Muscle of leg (tissue), 3 donors: ENCODE measurements at regions not wholly inside any gene's neighbourhood (a gene's known extent, or its start where the extent isn't known, plus 50 kb on each side); places are given as distances from the start of the nearest gene placed in this dataset.

Experiments
- DNase-seq: peaks from one replicate; pipeline ENCODE4 v3.0.0; 2013
- H3K27ac ChIP-seq: one replicate; pipeline ENCODE4 v1.5.1; 2013; ENCODE audit warnings: mild to moderate bottlenecking, low read length, control low read depth
- H3K27me3 ChIP-seq: one replicate; pipeline ENCODE4 v1.6.1; 2013; ENCODE audit warnings: low read length; ENCODE audit not compliant: control insufficient read depth, insufficient read depth
- H3K36me3 ChIP-seq: one replicate; pipeline ENCODE4 v1.6.1; 2013; ENCODE audit warnings: low read length; ENCODE audit not compliant: control insufficient read depth, insufficient read depth
- H3K4me1 ChIP-seq: one replicate; pipeline ENCODE4 v1.6.1; 2013; ENCODE audit warnings: low read length; ENCODE audit not compliant: control insufficient read depth, insufficient read depth
- H3K4me3 ChIP-seq: one replicate; pipeline ENCODE4 v1.5.1; 2013; ENCODE audit warnings: low read length, control low read depth
- H3K9me3 ChIP-seq: replicated peaks from 2 replicates; pipeline ENCODE4 v1.6.1; 2013; ENCODE audit warnings: low read depth, low read length; ENCODE audit not compliant: control insufficient read depth
- WGBS: methylation state at CpG from one replicate; pipeline ENCODE4 v1.1.5; 2013; ENCODE audit warnings: missing lambda C conversion rate; ENCODE audit not compliant: insufficient coverage; 5-methylcytosine and 5-hydroxymethylcytosine counted together

- no peak overlapping the region for H3K4me3 ChIP-seq
- WGBS, result no CpG with 5 or more reads among the region's 3 CpGs
- H3K27me3 ChIP-seq, result no peaks in the 10 kb centered on the region
- no peak for DNase-seq
- H3K36me3 ChIP-seq, result no peaks in the 10 kb centered on the region
- peaks cover 5% of the 10 kb centered on the region for H3K9me3 ChIP-seq
- no peak overlapping the region for H3K27ac ChIP-seq
- no peaks in the 10 kb centered on the region for H3K4me1 ChIP-seq
Measured at GRCh38 chr7:97457054-97457453, 274.8 kb upstream of the TAC1 start.

- WGBS, result 83% methylated on average over 1 of the region's 1 CpG
- H3K27me3 ChIP-seq, result no peaks in the 10 kb centered on the region
Measured at GRCh38 chr7:97460433-97460832, 271.5 kb upstream of the TAC1 start.

GRCh38 chr7:97461596-97461995 lies 270.3 kb upstream of the TAC1 start:
- no peak overlapping the region for H3K27ac ChIP-seq
- H3K36me3 ChIP-seq, result no peaks in the 10 kb centered on the region
- no peaks in the 10 kb centered on the region for H3K4me1 ChIP-seq
- DNase-seq, result no peak
- H3K9me3 ChIP-seq, result peaks cover 5% of the 10 kb centered on the region
- no peak overlapping the region for H3K4me3 ChIP-seq
- H3K27me3 ChIP-seq, result no peaks in the 10 kb centered on the region

More at GRCh38 chr7:97460433-97460832, 271.5 kb upstream of the TAC1 start:
- H3K27ac ChIP-seq, result no peak overlapping the region
- DNase-seq, result no peak
- no peaks in the 10 kb centered on the region for H3K4me1 ChIP-seq
- no peak overlapping the region for H3K4me3 ChIP-seq
- no peaks in the 10 kb centered on the region for H3K36me3 ChIP-seq
- peaks cover 5% of the 10 kb centered on the region for H3K9me3 ChIP-seq

- WGBS, result no CpG with 5 or more reads among the region's 2 CpGs
- Histone ChIP-seq H3K4me1 (no peaks in the 10 kb centered on the region), H3K27me3 (no peaks in the 10 kb centered on the region), H3K4me3 (no peak overlapping the region), H3K27ac (no peak overlapping the region), H3K9me3 (peaks cover 3% of the 10 kb centered on the region), H3K36me3 (no peaks in the 10 kb centered on the region)
- DNase-seq, result peak; percentile 7
Measured at GRCh38 chr7:97466071-97466470, 265.8 kb upstream of the TAC1 start.

- Histone ChIP-seq H3K4me1 (no peaks in the 10 kb centered on the region), H3K36me3 (no peaks in the 10 kb centered on the region)
- WGBS, result 80% methylated on average over 1 of the region's 6 CpGs
Measured at GRCh38 chr7:97466999-97467740, 264.7 kb upstream of the TAC1 start.

GRCh38 chr7:97468493-97468892 lies 263.4 kb upstream of the TAC1 start:
- no peaks in the 10 kb centered on the region for H3K27me3 ChIP-seq
- H3K27ac ChIP-seq, result no peak overlapping the region
- no peak for DNase-seq
- H3K4me3 ChIP-seq, result no peak overlapping the region
- WGBS, result 100% methylated on average over 1 of the region's 3 CpGs
- no peaks in the 10 kb centered on the region for H3K4me1 ChIP-seq
- H3K36me3 ChIP-seq, result no peaks in the 10 kb centered on the region
- no peaks in the 10 kb centered on the region for H3K9me3 ChIP-seq

More at GRCh38 chr7:97466999-97467740, 264.7 kb upstream of the TAC1 start:
- no peak overlapping the region for H3K27ac ChIP-seq
- H3K27me3 ChIP-seq, result no peaks in the 10 kb centered on the region
- no peak overlapping the region for H3K4me3 ChIP-seq
- DNase-seq, result no peak
- no peaks in the 10 kb centered on the region for H3K9me3 ChIP-seq

GRCh38 chr7:97470726-97471125 lies 261.2 kb upstream of the TAC1 start:
- H3K27me3 ChIP-seq, result no peaks in the 10 kb centered on the region
- WGBS, result 73% methylated on average over 2 of the region's 5 CpGs
- no peaks in the 10 kb centered on the region for H3K4me1 ChIP-seq
- H3K4me3 ChIP-seq, result no peak overlapping the region
- no peak for DNase-seq
- no peaks in the 10 kb centered on the region for H3K9me3 ChIP-seq
- no peaks in the 10 kb centered on the region for H3K36me3 ChIP-seq
- H3K27ac ChIP-seq, result no peak overlapping the region

GRCh38 chr7:97471491-97471890 lies 260.4 kb upstream of the TAC1 start:
- H3K36me3 ChIP-seq, result no peaks in the 10 kb centered on the region
- no peak for DNase-seq
- no peaks in the 10 kb centered on the region for H3K4me1 ChIP-seq
- no peaks in the 10 kb centered on the region for H3K9me3 ChIP-seq
- H3K4me3 ChIP-seq, result no peak overlapping the region
- 86% methylated on average over 2 of the region's 3 CpGs for WGBS
- no peak overlapping the region for H3K27ac ChIP-seq
- no peaks in the 10 kb centered on the region for H3K27me3 ChIP-seq

GRCh38 chr7:97479740-97480290 lies 252.1 kb upstream of the TAC1 start:
- Histone ChIP-seq H3K36me3 (no peaks in the 10 kb centered on the region), H3K4me3 (no peak overlapping the region), H3K27ac (no peak overlapping the region), H3K4me1 (peaks cover 7% of the 10 kb centered on the region), H3K9me3 (no peaks in the 10 kb centered on the region), H3K27me3 (no peaks in the 10 kb centered on the region)
- 20% methylated on average over 1 of the region's 6 CpGs for WGBS
- peak; percentile 9 for DNase-seq

GRCh38 chr7:97480772-97481390 lies 251.0 kb upstream of the TAC1 start:
- Histone ChIP-seq H3K27me3 (no peaks in the 10 kb centered on the region), H3K36me3 (no peaks in the 10 kb centered on the region), H3K9me3 (no peaks in the 10 kb centered on the region), H3K27ac (peak overlapping the region; percentile 66), H3K4me1 (peaks cover 7% of the 10 kb centered on the region), H3K4me3 (no peak overlapping the region)
- DNase-seq, result peak; percentile 60
- 29% methylated on average over 3 of the region's 3 CpGs for WGBS
